ENCODE measurements at regions not wholly inside any gene's neighbourhood (a gene's known extent, or its start where the extent isn't known, plus 50 kb on each side); places are given as distances from the start of the nearest gene placed in this dataset.

- intact Hi-C loops (cut with DNase I; ENCODE audit: low total_unique reads), result no loop called here
- 91 to 96% (median 94%) methylated on average over 3 of the region's 3 CpGs for WGBS, 5 donors
Observed at GRCh38 chr1:239644604-239645003, 258.2 kb downstream of the CHRM3 start.

DNA sequence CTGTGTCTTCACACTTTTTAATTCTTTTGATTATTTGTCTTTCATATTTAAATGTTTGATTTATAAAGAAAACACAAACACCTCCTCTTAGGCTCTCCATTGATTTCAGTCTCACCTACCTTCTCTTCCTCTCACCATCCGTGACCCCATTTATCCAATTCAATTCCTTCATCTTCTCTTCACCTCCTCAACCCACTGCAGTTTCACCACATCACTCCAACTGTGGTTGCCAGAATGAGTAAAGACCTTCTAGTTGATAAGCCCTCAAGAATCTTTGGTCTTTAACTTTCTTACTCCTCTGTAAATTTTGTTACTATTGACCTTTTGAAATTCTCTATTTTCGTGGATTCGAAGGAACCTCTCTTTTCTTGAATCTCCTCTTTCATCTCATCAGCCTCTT is 260.7 kb downstream of the CHRM3 start:
- 87 to 96% (median 91%) methylated on average over 3 of the region's 3 CpGs for WGBS, 5 donors
- H3K4me1 ChIP-seq, result no peaks in the 10 kb centered on the region
- H3K4me3 ChIP-seq, result no peak overlapping the region
- no peaks in the 10 kb centered on the region for H3K36me3 ChIP-seq
- DNase-seq, result no peak
- intact Hi-C loops (cut with DNase I; ENCODE audit: low total_unique reads), result no loop called here
- H3K27me3 ChIP-seq, result no peaks in the 10 kb centered on the region
- TF ChIP-seq POLR2AphosphoS5 (IDR thresholded peaks at IDR 0.05) (no peak), POLR2A (IDR thresholded peaks at IDR 0.05) (no peak), EP300 (IDR thresholded peaks at IDR 0.05) (no peak)
- TF ChIP-seq, protein P1, sequence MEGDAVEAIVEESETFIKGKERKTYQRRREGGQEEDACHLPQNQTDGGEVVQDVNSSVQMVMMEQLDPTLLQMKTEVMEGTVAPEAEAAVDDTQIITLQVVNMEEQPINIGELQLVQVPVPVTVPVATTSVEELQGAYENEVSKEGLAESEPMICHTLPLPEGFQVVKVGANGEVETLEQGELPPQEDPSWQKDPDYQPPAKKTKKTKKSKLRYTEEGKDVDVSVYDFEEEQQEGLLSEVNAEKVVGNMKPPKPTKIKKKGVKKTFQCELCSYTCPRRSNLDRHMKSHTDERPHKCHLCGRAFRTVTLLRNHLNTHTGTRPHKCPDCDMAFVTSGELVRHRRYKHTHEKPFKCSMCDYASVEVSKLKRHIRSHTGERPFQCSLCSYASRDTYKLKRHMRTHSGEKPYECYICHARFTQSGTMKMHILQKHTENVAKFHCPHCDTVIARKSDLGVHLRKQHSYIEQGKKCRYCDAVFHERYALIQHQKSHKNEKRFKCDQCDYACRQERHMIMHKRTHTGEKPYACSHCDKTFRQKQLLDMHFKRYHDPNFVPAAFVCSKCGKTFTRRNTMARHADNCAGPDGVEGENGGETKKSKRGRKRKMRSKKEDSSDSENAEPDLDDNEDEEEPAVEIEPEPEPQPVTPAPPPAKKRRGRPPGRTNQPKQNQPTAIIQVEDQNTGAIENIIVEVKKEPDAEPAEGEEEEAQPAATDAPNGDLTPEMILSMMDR (IDR thresholded peaks at IDR 0.05), result no peak
- H3K27ac ChIP-seq, result no peak overlapping the region
- H3K9me3 ChIP-seq, result peaks cover 0 to 8% (median 4%) of the 10 kb centered on the region in 4 donors

More at GRCh38 chr1:239644604-239645003, 258.2 kb downstream of the CHRM3 start:
- Histone ChIP-seq H3K4me3 (no peak overlapping the region), H3K9me3 (peaks cover 0 to 8% (median 4%) of the 10 kb centered on the region in 4 donors), H3K27ac (no peak overlapping the region), H3K36me3 (no peaks in the 10 kb centered on the region), H3K4me1 (no peaks in the 10 kb centered on the region), H3K27me3 (no peaks in the 10 kb centered on the region)
- TF ChIP-seq, protein P1 (IDR thresholded peaks at IDR 0.05), result no peak
- TF ChIP-seq POLR2AphosphoS5 (IDR thresholded peaks at IDR 0.05) (no peak), POLR2A (IDR thresholded peaks at IDR 0.05) (no peak), EP300 (IDR thresholded peaks at IDR 0.05) (no peak)
- DNase-seq, result no peak

DNA sequence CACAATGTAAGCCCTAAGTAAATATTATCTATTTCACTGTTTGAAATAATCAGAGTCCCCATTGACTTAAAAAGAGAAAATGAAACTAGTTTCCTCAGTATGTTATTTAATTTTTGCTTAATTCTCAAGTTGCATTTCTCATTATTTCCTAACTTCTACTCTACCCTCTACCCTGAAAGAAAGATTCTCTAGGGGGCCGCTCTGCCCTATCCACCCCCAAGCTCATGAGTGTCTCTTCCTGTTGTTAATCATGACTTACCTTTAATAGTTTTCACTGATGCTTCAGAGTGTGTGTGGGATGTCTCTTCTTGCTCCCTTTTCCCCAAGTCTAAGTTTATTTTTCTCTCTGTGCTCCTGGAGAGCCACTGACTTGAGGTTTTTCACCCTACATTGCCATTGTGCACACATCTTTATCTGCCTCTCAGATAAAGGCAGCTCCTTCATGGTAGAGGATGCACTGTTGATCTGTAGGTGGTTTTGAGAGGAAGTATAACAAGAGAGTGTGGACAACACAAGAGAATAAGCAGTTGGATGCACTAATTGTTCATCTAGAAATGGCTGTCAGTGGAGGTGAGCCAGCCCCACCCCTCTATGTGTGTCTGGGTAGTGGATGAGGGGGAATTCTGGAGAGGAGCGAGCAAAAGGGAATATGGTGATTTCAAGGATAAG is 261.7 kb downstream of the CHRM3 start:
- no peaks in the 10 kb centered on the region for H3K36me3 ChIP-seq
- H3K9me3 ChIP-seq, result peaks cover 0 to 7% (median 3%) of the 10 kb centered on the region in 4 donors
- no peak overlapping the region for H3K27ac ChIP-seq
- no peaks in the 10 kb centered on the region for H3K27me3 ChIP-seq
- no peaks in the 10 kb centered on the region for H3K4me1 ChIP-seq
- TF ChIP-seq POLR2A (IDR thresholded peaks at IDR 0.05) (no peak), POLR2AphosphoS5 (IDR thresholded peaks at IDR 0.05) (no peak), EP300 (IDR thresholded peaks at IDR 0.05) (no peak)
- TF ChIP-seq, protein P1 (IDR thresholded peaks at IDR 0.05), result no peak
- no peak overlapping the region for H3K4me3 ChIP-seq
- no peak for DNase-seq
- WGBS, 5 donors, result 84 to 98% (median 92%) methylated on average over 2 of the region's 2 CpGs
- intact Hi-C loops (cut with DNase I; ENCODE audit: low total_unique reads), result no loop called here

- DNase-seq, result peak in 1 of 2 donors; percentile 12
- Histone ChIP-seq H3K27ac (no peak overlapping the region), H3K27me3 (no peaks in the 10 kb centered on the region), H3K4me1 (no peaks in the 10 kb centered on the region), H3K9me3 (no peaks in the 10 kb centered on the region), H3K36me3 (no peaks in the 10 kb centered on the region), H3K4me3 (no peak overlapping the region)
- WGBS, 5 donors, result 55 to 91% (median 77%) methylated on average over 2 of the region's 2 CpGs
- intact Hi-C loops (cut with DNase I; ENCODE audit: low total_unique reads), result no loop called here
- TF ChIP-seq EP300 (IDR thresholded peaks at IDR 0.05) (no peak), POLR2A (IDR thresholded peaks at IDR 0.05) (no peak), POLR2AphosphoS5 (IDR thresholded peaks at IDR 0.05) (no peak)
- TF ChIP-seq, protein P1 (IDR thresholded peaks at IDR 0.05), result no peak
Observed at GRCh38 chr1:239655023-239655422, 268.7 kb downstream of the CHRM3 start.

Data from stomach (tissue), 8 donors.